ENCODE measurements at regions not wholly inside any gene's neighbourhood (a gene's known extent, or its start where the extent isn't known, plus 50 kb on each side); places are given as distances from the start of the nearest gene placed in this dataset.

DNA sequence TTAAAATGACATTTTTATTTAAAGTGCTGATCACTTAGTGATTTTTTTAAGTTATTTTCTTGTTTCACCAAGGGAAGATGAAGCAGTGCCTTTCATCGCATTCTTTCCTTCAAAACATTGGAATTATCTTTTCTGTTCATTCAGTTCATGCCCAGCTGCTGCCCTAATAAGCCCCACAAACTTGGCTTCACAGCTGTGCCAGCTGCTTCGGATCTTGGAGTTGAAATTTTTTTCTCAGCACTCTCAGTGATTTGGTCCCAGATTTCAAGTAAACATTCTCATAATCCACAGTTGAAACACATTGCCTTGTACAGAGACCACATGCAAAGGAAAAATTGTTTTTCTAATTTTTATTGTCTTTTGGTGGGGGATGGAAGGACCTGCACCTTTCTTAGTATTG, 353.3 kb upstream of the LRP1B start:
- TF ChIP-seq, protein P1, sequence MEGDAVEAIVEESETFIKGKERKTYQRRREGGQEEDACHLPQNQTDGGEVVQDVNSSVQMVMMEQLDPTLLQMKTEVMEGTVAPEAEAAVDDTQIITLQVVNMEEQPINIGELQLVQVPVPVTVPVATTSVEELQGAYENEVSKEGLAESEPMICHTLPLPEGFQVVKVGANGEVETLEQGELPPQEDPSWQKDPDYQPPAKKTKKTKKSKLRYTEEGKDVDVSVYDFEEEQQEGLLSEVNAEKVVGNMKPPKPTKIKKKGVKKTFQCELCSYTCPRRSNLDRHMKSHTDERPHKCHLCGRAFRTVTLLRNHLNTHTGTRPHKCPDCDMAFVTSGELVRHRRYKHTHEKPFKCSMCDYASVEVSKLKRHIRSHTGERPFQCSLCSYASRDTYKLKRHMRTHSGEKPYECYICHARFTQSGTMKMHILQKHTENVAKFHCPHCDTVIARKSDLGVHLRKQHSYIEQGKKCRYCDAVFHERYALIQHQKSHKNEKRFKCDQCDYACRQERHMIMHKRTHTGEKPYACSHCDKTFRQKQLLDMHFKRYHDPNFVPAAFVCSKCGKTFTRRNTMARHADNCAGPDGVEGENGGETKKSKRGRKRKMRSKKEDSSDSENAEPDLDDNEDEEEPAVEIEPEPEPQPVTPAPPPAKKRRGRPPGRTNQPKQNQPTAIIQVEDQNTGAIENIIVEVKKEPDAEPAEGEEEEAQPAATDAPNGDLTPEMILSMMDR (IDR thresholded peaks at IDR 0.05), result no peak
- TF ChIP-seq POLR2AphosphoS5 (IDR thresholded peaks at IDR 0.05) (no peak), POLR2A (IDR thresholded peaks at IDR 0.05) (no peak), EP300 (IDR thresholded peaks at IDR 0.05) (no peak)
- no peaks in the 10 kb centered on the region for H3K4me1 ChIP-seq
- H3K27me3 ChIP-seq, result no peaks in the 10 kb centered on the region
- H3K36me3 ChIP-seq, result no peaks in the 10 kb centered on the region
- H3K4me3 ChIP-seq, result no peak overlapping the region
- H3K9me3 ChIP-seq, result peaks cover 0 to 12% (median 0%) of the 10 kb centered on the region in 3 donors
- WGBS, 2 donors (ENCODE audit: low coverage in 1 of 2), result 40 to 71% methylated on average over 2 of the region's 2 CpGs
- no peak overlapping the region for H3K27ac ChIP-seq
- no peak for ATAC-seq

DNA sequence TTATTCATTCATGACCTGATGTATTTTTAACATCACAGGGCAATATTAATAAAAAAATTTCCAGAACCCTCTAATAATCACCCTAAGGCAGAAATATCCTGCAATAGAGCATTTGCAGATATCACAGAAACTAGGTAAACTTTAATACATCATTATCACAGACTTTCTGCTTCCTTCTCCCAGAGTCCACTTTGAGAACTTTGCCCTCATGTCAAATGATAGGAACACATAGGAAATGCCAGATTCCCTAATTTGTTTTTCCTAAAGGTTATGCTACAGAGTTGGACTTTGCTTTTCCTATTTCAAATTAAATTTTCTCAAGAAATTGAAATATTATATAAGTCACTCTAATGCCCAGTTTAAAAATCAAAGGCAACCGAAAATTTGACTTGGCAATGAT, 352.8 kb upstream of the LRP1B start:
- H3K9me3 ChIP-seq, result peaks cover 0 to 10% (median 0%) of the 10 kb centered on the region in 3 donors
- ATAC-seq, result no peak
- H3K4me1 ChIP-seq, result no peaks in the 10 kb centered on the region
- H3K27ac ChIP-seq, result no peak overlapping the region
- 74 to 91% methylated on average over 1 of the region's 1 CpG for WGBS, 2 donors (ENCODE audit: low coverage in 1 of 2)
- H3K27me3 ChIP-seq, result no peaks in the 10 kb centered on the region
- H3K4me3 ChIP-seq, result no peak overlapping the region
- TF ChIP-seq EP300 (IDR thresholded peaks at IDR 0.05), result no peak
- TF ChIP-seq, protein P1 (IDR thresholded peaks at IDR 0.05), result no peak
- TF ChIP-seq POLR2AphosphoS5 (IDR thresholded peaks at IDR 0.05), result no peak
- TF ChIP-seq POLR2A (IDR thresholded peaks at IDR 0.05), result no peak
- no peaks in the 10 kb centered on the region for H3K36me3 ChIP-seq

DNA sequence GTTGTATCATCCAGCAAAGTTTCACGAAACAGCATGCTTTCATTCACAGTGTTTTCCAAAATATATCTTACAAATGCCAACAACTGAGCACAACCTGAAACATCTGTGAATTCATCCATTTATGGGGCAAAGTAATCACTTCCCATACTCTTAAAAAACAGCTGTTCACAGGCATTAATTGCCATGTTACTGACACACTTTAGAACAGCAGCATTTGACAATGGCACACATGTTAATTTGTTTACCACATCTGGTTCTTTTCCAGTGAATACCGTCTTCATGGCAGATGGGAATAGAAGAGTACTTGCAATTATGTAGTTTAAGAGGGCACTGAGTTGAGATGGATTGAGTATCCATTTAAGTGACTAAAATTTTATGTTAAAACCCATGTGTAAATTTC, 347.4 kb upstream of the LRP1B start:
- H3K4me1 ChIP-seq, result no peaks in the 10 kb centered on the region
- TF ChIP-seq, protein P1 (IDR thresholded peaks at IDR 0.05), result no peak
- no peak for TF ChIP-seq EP300 (IDR thresholded peaks at IDR 0.05)
- no peak for TF ChIP-seq POLR2A (IDR thresholded peaks at IDR 0.05)
- TF ChIP-seq POLR2AphosphoS5 (IDR thresholded peaks at IDR 0.05), result no peak
- H3K9me3 ChIP-seq, result no peaks in the 10 kb centered on the region
- H3K27me3 ChIP-seq, result no peaks in the 10 kb centered on the region
- no peak overlapping the region for H3K4me3 ChIP-seq
- no peak for ATAC-seq
- no peaks in the 10 kb centered on the region for H3K36me3 ChIP-seq
- WGBS, 2 donors (ENCODE audit: low coverage in 1 of 2), result 47 to 55% methylated on average over 2 of the region's 2 CpGs
- H3K27ac ChIP-seq, result no peak overlapping the region

DNA sequence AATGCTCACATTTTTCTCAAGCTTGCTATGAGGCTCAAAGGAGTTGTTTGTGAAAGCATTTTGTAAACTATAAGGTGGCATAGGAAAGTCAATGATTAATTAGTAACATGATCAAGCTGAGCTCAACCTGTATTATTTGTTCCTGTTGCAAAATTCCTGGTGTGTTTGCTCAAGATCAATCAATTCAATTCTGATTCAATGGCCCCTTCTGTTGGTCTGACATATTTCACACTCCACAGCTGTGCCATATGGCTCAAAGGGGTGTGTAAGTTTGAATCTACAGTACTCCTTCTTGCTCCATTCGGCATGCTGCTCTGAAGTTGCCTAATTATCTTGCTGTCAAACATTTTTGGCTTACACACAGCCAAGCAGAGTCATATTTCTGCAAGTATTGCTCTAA, 341.6 kb upstream of the LRP1B start:
- WGBS, 2 donors (ENCODE audit: low coverage in 1 of 2), result 11 to 18% methylated on average over 1 of the region's 1 CpG
- H3K9me3 ChIP-seq, result no peaks in the 10 kb centered on the region
- H3K27ac ChIP-seq, result no peak overlapping the region
- no peaks in the 10 kb centered on the region for H3K36me3 ChIP-seq
- H3K27me3 ChIP-seq, result peaks cover 4% of the 10 kb centered on the region
- no peaks in the 10 kb centered on the region for H3K4me1 ChIP-seq
- ATAC-seq, result no peak
- TF ChIP-seq, protein P1 (IDR thresholded peaks at IDR 0.05), result no peak
- TF ChIP-seq POLR2AphosphoS5 (IDR thresholded peaks at IDR 0.05) (no peak), POLR2A (IDR thresholded peaks at IDR 0.05) (no peak), EP300 (IDR thresholded peaks at IDR 0.05) (no peak)
- no peak overlapping the region for H3K4me3 ChIP-seq

DNA sequence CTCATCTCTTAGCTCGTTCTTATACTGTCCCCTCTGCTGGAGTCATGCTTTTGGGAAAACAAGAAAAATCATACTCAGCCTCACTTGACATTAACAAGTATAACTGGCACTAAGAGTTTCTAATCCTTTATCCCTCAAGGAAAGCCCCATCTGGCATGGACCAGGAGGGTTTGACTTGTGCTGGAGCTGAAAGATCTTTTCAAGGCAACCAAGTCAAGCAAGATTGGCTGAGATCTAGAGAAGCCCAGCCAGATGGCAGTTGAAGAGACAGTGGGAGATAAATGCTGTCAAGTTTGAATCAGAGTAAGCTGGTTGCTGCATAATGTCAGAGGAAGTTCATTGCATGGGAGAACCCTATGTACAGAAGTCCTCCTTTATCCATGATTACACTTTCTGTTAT, 336.5 kb upstream of the LRP1B start:
- 64 to 79% methylated on average over 1 of the region's 1 CpG for WGBS, 2 donors (ENCODE audit: low coverage in 1 of 2)
- Histone ChIP-seq H3K4me1 (no peaks in the 10 kb centered on the region), H3K9me3 (no peaks in the 10 kb centered on the region), H3K27me3 (peaks cover 4% of the 10 kb centered on the region), H3K27ac (no peak overlapping the region), H3K36me3 (no peaks in the 10 kb centered on the region), H3K4me3 (no peak overlapping the region)
- no peak for ATAC-seq
- TF ChIP-seq, protein P1 (IDR thresholded peaks at IDR 0.05), result no peak
- TF ChIP-seq POLR2A (IDR thresholded peaks at IDR 0.05) (no peak), EP300 (IDR thresholded peaks at IDR 0.05) (no peak), POLR2AphosphoS5 (IDR thresholded peaks at IDR 0.05) (no peak)
